ENCODE measurements at regions not wholly inside any gene's neighbourhood (a gene's known extent, or its start where the extent isn't known, plus 50 kb on each side); places are given as distances from the start of the nearest gene placed in this dataset.

DNA sequence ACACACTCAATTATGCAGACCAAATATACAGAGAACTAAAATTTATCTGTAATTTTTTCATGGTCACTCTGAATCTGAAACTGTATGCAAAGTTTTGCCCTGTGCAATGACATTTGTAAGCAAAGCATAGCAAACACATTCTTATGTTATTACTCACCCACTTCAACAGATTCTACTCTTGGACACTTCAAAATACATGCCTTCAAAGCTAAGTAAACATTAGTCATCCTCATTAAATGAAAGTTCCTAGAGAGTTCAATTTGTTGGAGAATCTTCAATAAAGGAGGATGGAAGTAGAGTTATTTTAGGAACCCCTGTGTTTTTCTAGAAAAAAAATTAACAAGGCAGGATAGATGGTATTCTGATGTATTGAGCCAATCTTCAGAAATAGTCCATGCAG lies 639.7 kb upstream of the C9orf72 start:
- TF ChIP-seq CTCF (IDR thresholded peaks at IDR 0.05; ENCODE audit: extremely low read depth in 1 of 2, insufficient read depth in 1 of 2, low read depth in 1 of 2, low read length in 2 of 2) (no peak), EZH2 (IDR thresholded peaks at IDR 0.05; ENCODE audit: borderline replicate concordance, low read depth, low read length, severe bottlenecking) (no peak), POLR2AphosphoS5 (IDR thresholded peaks at IDR 0.05; ENCODE audit: insufficient read depth, low read depth, low read length) (no peak), FOS (IDR thresholded peaks at IDR 0.05; ENCODE audit: borderline replicate concordance, insufficient read depth, low read length) (peak; percentile 28), POLR2A (IDR thresholded peaks at IDR 0.05; ENCODE audit: low read depth, low read length) (no peak), JUN (IDR thresholded peaks at IDR 0.05; ENCODE audit: borderline replicate concordance, insufficient read depth, insufficient read length, low read depth) (peak; percentile 92), MAX (IDR thresholded peaks at IDR 0.05; ENCODE audit: insufficient read depth, insufficient read length) (no peak)
